Iris pigment epithelial cell (primary cell): ENCODE measurements at regions not wholly inside any gene's neighbourhood (a gene's known extent, or its start where the extent isn't known, plus 50 kb on each side); places are given as distances from the start of the nearest gene placed in this dataset.

Experiments used
- DNase-seq: peaks from one replicate; pipeline ENCODE4 v3.0.0-alpha.2; 2011; ENCODE audit warnings: low read depth

DNA sequence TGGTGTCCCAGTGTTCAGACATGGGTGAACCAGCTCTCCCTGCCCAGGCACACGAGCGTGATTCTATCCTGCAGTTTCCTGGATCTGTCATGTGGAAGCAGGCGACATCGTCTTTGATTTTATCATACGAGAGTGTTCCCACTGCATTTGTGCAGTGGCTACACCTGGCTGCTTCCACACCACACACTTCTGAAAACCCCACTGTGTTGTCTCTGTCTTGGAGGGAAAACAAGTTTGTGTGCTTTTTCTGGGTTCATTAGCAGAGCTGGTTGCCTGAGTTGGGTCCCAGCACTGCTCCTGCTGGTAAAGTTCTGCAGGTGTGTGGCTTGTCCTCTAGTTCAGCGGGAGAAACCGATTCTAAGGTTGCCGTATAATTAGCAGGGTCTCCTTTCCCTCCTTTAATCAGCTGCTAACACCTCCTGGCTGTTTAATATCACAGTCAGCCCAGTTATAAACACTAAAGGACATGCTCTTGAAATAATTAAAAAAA lies 58.5 kb upstream of the TWIST2 start:
- DNase-seq: no peak

- no peak for DNase-seq
These were observed 57.6 kb upstream of the TWIST2 start for GRCh38 chr2:238790126-238790832.

DNA sequence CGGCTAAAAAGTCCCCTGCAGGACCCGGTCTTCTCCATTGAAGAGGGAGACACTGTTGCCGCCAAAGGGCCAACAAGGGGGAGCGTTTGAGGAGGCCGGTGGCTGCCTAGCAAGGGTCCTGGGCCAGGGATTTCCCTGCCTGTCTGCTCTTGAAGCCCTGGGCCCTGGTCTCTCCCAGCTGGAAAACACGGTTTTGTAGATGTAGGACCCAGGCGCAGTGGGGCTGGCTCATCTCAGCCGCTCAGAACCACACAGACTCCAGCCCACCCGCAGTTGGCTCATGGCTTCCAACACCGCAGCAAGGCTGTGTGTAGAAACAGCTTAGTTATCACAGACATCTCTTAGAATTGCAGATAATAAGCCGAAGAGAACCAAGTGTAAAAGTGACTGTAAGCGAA lies 57.1 kb upstream of the TWIST2 start:
- DNase-seq: no peak

- no peak for DNase-seq
These were observed 56.5 kb upstream of the TWIST2 start for GRCh38 chr2:238791354-238791753.

DNA sequence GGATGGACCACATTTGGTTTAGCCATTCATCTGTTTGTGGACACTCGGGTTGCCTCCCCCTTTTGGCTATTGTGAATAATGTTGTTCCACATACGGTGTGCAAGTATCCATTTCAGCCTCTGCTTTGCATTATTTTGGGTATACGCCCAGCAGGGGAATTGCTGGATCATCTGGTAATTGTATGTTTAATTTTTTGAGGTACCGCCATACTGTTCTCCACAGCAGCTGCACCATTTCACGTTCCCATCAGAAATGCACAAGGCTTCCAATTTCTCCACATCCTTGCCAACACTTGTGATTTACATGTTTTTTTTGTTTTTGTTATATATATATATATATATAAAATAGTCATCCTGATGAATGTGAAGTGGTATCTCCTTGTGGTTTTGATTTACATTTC lies 54.6 kb upstream of the TWIST2 start:
- no peak for DNase-seq

GRCh38 chr2:238793801-238794449 lies 54.0 kb upstream of the TWIST2 start:
- no peak for DNase-seq

- DNase-seq: no peak
These were observed 51.5 kb upstream of the TWIST2 start for GRCh38 chr2:238796223-238796885.

DNA sequence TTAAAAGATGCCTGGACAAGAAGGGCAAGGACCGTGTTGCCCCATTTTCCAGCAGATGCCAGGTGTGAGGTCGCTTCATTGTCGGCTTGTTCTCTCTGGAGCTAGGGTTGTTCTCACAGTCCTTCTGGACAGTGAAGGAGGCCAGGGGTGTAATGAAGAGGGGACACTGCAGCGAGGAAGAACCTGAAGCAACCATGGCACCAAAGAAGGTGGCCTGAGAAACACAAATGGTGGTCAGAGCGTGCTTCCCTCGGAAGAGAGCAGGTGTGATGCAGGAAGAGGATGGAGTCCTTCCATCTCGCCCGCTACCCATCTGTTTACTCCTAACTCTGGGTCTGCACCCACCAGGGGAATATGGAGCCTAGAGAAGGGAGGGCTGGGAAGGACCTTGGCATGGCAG lies 50.3 kb upstream of the TWIST2 start:
- no peak for DNase-seq
